ENCODE measurements at regions not wholly inside any gene's neighbourhood (a gene's known extent, or its start where the extent isn't known, plus 50 kb on each side); places are given as distances from the start of the nearest gene placed in this dataset.

GRCh38 chr2:57758686-57759085, 287.9 kb upstream of the VRK2 start:
- DNase-seq (ENCODE audit: low read depth, low spot score) (no peak), FAIRE-seq (peak; percentile 28)
- Histone ChIP-seq H3K27ac (ENCODE audit: insufficient read depth, low read depth, low read length) (no peak overlapping the region), H3K9ac (replicated peaks; ENCODE audit: extremely low read depth, insufficient read depth, low read length) (no peak overlapping the region), H3K36me3 (ENCODE audit: control insufficient read depth in 2 of 2, extremely low read depth in 1 of 2, insufficient read depth in 2 of 2, low read length in 2 of 2) (no peaks in the 10 kb centered on the region), H3K4me2 (ENCODE audit: insufficient read depth, low read length) (no peak overlapping the region), H3K4me1 (ENCODE audit: control insufficient read depth, extremely low read depth, insufficient read depth, low read length) (peaks cover 4% of the 10 kb centered on the region), H3K79me2 (ENCODE audit: control insufficient read depth, insufficient read depth, low read length) (no peaks in the 10 kb centered on the region), H3K9me1 (replicated peaks; ENCODE audit: control insufficient read depth, extremely low read depth, insufficient read depth, low read length) (no peaks in the 10 kb centered on the region), H3K9me3 (replicated peaks; ENCODE audit: control insufficient read depth, insufficient read depth, low read length) (no peaks in the 10 kb centered on the region), H2AFZ (ENCODE audit: low read depth, low read length) (no peak overlapping the region), H4K20me1 (replicated peaks; ENCODE audit: control insufficient read depth, extremely low read depth, insufficient read depth, low read length) (no peaks in the 10 kb centered on the region), H3K4me3 (replicated peaks in 1 of 3; ENCODE audit: insufficient read depth in 1 of 3, low read depth in 1 of 3, low read length in 3 of 3) (no peak overlapping the region), H3K27me3 (ENCODE audit: control insufficient read depth in 2 of 2, insufficient read depth in 2 of 2, low read length in 2 of 2) (peaks cover 1 to 5% of the 10 kb centered on the region in 2 experiments)
- intact Hi-C loops (cut with micrococcal nuclease) (no loop called here), dilution Hi-C loops (cut with MboI; ENCODE audit: extremely low pct_ligation_motif_present, low sequenced_read_pairs) (no loop called here)
- no TSS peak for BruUV-seq (replicated peaks)
- ChIA-PET POLR2A (no interaction called here), CTCF (interaction anchor here (1.8 to 2.2 kb wide), 3 partner anchors 11 to 688 kb away, joined by 10 to 67 read pairs (median 13); no protein-coding TSS in a partner anchor)
- no peak for TF ChIP-seq EZH2 (IDR thresholded peaks at IDR 0.05; ENCODE audit: borderline replicate concordance, low read depth, low read length, severe bottlenecking)
- no peak for TF ChIP-seq MAX (IDR thresholded peaks at IDR 0.05; ENCODE audit: insufficient read depth, insufficient read length)
- no peak for TF ChIP-seq POLR2AphosphoS5 (IDR thresholded peaks at IDR 0.05; ENCODE audit: insufficient read depth, low read depth, low read length)
- TF ChIP-seq, protein P1, sequence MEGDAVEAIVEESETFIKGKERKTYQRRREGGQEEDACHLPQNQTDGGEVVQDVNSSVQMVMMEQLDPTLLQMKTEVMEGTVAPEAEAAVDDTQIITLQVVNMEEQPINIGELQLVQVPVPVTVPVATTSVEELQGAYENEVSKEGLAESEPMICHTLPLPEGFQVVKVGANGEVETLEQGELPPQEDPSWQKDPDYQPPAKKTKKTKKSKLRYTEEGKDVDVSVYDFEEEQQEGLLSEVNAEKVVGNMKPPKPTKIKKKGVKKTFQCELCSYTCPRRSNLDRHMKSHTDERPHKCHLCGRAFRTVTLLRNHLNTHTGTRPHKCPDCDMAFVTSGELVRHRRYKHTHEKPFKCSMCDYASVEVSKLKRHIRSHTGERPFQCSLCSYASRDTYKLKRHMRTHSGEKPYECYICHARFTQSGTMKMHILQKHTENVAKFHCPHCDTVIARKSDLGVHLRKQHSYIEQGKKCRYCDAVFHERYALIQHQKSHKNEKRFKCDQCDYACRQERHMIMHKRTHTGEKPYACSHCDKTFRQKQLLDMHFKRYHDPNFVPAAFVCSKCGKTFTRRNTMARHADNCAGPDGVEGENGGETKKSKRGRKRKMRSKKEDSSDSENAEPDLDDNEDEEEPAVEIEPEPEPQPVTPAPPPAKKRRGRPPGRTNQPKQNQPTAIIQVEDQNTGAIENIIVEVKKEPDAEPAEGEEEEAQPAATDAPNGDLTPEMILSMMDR (IDR thresholded peaks at IDR 0.05; ENCODE audit: extremely low read depth in 1 of 2, insufficient read depth in 1 of 2, low read depth in 1 of 2, low read length in 2 of 2) = no peak
- TF ChIP-seq POLR2A (IDR thresholded peaks at IDR 0.05; ENCODE audit: low read depth, low read length) = no peak
- no peak for TF ChIP-seq FOS (IDR thresholded peaks at IDR 0.05; ENCODE audit: borderline replicate concordance, insufficient read depth, low read length)
- TF ChIP-seq GATA2 (IDR thresholded peaks at IDR 0.05; ENCODE audit: insufficient read depth, insufficient read length, low read depth, low read length) = no peak
- no peak for TF ChIP-seq JUN (IDR thresholded peaks at IDR 0.05; ENCODE audit: borderline replicate concordance, insufficient read depth, insufficient read length, low read depth)
- no peak for TF ChIP-seq MYC (IDR thresholded peaks at IDR 0.05; ENCODE audit: low read depth, low read length)

Measured in endothelial cell of umbilical vein (primary cell).